CD8-positive, alpha-beta memory T cell (primary cell): ENCODE measurements at regions not wholly inside any gene's neighbourhood (a gene's known extent, or its start where the extent isn't known, plus 50 kb on each side); places are given as distances from the start of the nearest gene placed in this dataset.
A peak's percentile ranks its signal among the peaks of the same experiment; 100 is the strongest.

ENCODE experiments used
- CTCF ChIA-PET: fragments of 350-600 bp; sonication (Branson Sonifier 250); formaldehyde crosslinking; loops from one replicate; lab custom pipeline; 2021; ENCODE audit warnings: antibody characterized with exemption; lab: Charles Lee
- POLR2A ChIA-PET: fragments of 350-600 bp; sonication (Branson Sonifier 250); formaldehyde crosslinking; loops from one replicate; lab custom pipeline; 2021; ENCODE audit warnings: antibody characterized with exemption; lab: Charles Lee
- DNase-seq, 5 donors: peaks; one replicate each; pipeline versions ENCODE4 v3.0.0 to v3.0.0-alpha.2; 2020 to 2022; ENCODE audit warnings: mixed read lengths in 1 of 5
- H3K27ac ChIP-seq: one replicate; pipeline ENCODE4 v1.7.0; 2013; ENCODE audit warnings: low read depth, mild to moderate bottlenecking, low read length, moderate library complexity
- H3K27me3 ChIP-seq: 2 replicates; pipeline ENCODE4 v1.7.0; 2013; ENCODE audit warnings: low read length, mild to moderate bottlenecking; ENCODE audit not compliant: insufficient read depth, poor library complexity, severe bottlenecking
- H3K36me3 ChIP-seq: 2 replicates; pipeline ENCODE4 v1.7.0; 2013; ENCODE audit warnings: mild to moderate bottlenecking, low read length, moderate library complexity; ENCODE audit not compliant: insufficient read depth
- H3K4me1 ChIP-seq: 2 replicates; pipeline ENCODE4 v1.7.0; 2013; ENCODE audit warnings: mild to moderate bottlenecking, low read length, moderate library complexity; ENCODE audit not compliant: insufficient read depth
- H3K4me3 ChIP-seq: 2 replicates; pipeline ENCODE4 v1.7.0; 2013; ENCODE audit warnings: mild to moderate bottlenecking, low read length
- H3K9me3 ChIP-seq: 2 replicates; pipeline ENCODE4 v1.7.0; 2013; ENCODE audit warnings: mild to moderate bottlenecking, low read length
- H3K27ac Mint-ChIP-seq, 8 donors: one replicate each; pipeline ENCODE4 v1.8.0; 2020 to 2021; ENCODE audit warnings: mixed read lengths in 8 of 8, mild to moderate bottlenecking in 6 of 8, inconsistent platforms in 3 of 8, moderate library complexity in 3 of 8
- H3K27me3 Mint-ChIP-seq, 2 donors: one replicate each; pipeline ENCODE4 v1.8.0; 2020 to 2021; ENCODE audit warnings: mixed read lengths in 2 of 2, mild to moderate bottlenecking in 1 of 2, moderate library complexity in 1 of 2
- H3K36me3 Mint-ChIP-seq, 3 donors: one replicate each; pipeline ENCODE4 v1.8.0; 2020 to 2021; ENCODE audit warnings: mixed read lengths in 3 of 3, inconsistent platforms in 1 of 3, mild to moderate bottlenecking in 1 of 3
- H3K4me1 Mint-ChIP-seq, 3 donors: one replicate each; pipeline ENCODE4 v1.8.0; 2020 to 2021; ENCODE audit warnings: mixed read lengths in 3 of 3, inconsistent platforms in 1 of 3, mild to moderate bottlenecking in 1 of 3
- H3K4me3 Mint-ChIP-seq, 7 donors: one replicate each; pipeline ENCODE4 v1.8.0; 2020 to 2021; ENCODE audit warnings: mixed read lengths in 7 of 7, mild to moderate bottlenecking in 6 of 7, moderate library complexity in 4 of 7, inconsistent platforms in 2 of 7
- H3K9me3 Mint-ChIP-seq, 5 donors: one replicate each; pipeline ENCODE4 v1.8.0; 2020 to 2022; ENCODE audit warnings: mixed read lengths in 5 of 5, mild to moderate bottlenecking in 3 of 5, moderate library complexity in 2 of 5, inconsistent platforms in 1 of 5

DNA sequence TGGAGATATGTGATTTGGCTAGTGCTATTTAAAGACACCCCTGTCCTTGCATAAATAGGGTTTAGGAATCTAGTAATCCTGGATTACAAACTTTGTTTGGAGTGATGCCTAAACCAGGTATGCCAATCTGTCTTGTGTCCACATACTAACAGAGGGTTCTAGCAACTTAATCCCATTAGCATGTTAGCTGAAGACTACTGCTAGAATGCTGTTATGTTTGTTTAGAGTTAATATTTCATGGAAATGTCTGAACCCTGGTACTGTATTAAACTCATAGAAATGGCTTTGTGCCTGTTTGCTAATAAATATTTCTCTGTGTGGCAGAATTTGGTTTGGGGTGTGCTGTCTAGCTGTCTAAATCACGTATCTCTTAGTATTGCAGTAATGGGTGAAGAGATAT is 150.8 kb downstream of the PFKFB3 start:
- no peak for DNase-seq
- no peak overlapping the region for H3K27ac Mint-ChIP-seq
- H3K4me1 Mint-ChIP-seq = peaks cover 15 to 21% (median 16%) of the 10 kb centered on the region in 3 donors
- Histone ChIP-seq H3K27ac (no peak overlapping the region), H3K9me3 (no peaks in the 10 kb centered on the region), H3K27me3 (no peaks in the 10 kb centered on the region), H3K4me3 (no peak overlapping the region), H3K36me3 (no peaks in the 10 kb centered on the region), H3K4me1 (peaks cover 5% of the 10 kb centered on the region)
- ChIA-PET CTCF (interaction anchor here (1.9 kb wide), 1 partner anchor 151 kb away, joined by 7 read pairs; the partner anchor contains the start of gene PFKFB3), POLR2A (interaction anchor here (0.9 kb wide), 1 partner anchor 38 kb away, joined by 3 read pairs; no protein-coding TSS in a partner anchor)
- peaks cover 15 to 29% (median 26%) of the 10 kb centered on the region in 5 donors for H3K9me3 Mint-ChIP-seq
- H3K4me3 Mint-ChIP-seq = no peak overlapping the region
- peaks cover 1 to 23% (median 3%) of the 10 kb centered on the region in 3 donors for H3K36me3 Mint-ChIP-seq
- no peaks in the 10 kb centered on the region for H3K27me3 Mint-ChIP-seq

DNA sequence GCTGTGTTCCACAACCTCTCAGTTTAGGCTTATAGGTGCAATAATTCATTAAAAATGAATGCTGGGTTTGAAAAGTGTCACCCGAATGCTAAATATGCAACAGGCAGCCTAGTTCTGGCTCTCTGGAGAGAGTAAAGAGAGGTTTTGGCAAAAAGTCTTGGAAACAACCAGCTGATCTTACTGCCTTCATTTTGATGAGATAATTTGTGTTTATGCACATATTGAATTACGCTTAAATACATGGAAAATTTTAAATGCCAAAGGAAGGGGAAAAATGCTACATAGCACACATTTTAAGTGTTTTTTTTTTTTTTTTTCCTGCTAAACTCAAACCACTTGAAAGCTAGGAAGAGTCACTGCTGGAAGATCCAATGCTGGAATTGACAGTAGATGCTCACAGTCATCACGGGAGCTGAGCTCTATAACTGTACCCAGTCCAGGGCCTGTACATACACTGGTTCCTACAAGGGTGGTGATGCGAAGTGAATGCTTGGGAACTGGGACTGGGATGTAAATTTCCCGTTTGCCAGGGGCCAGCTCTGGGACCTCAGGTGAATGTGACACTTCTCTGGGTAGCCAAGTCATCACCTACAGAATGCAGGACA is 151.5 kb downstream of the PFKFB3 start:
- no peak for DNase-seq
- ChIA-PET POLR2A (interaction anchor here (0.9 kb wide), 1 partner anchor 37 kb away, joined by 3 read pairs; no protein-coding TSS in a partner anchor), CTCF (interaction anchor here (1.9 kb wide), 1 partner anchor 152 kb away, joined by 7 read pairs; the partner anchor contains the start of gene PFKFB3)
- Histone ChIP-seq H3K27ac (no peak overlapping the region), H3K4me1 (no peaks in the 10 kb centered on the region), H3K9me3 (no peaks in the 10 kb centered on the region), H3K4me3 (no peak overlapping the region), H3K27me3 (no peaks in the 10 kb centered on the region), H3K36me3 (no peaks in the 10 kb centered on the region)
- peaks cover 10 to 15% (median 11%) of the 10 kb centered on the region in 3 donors for H3K4me1 Mint-ChIP-seq
- no peak overlapping the region for H3K27ac Mint-ChIP-seq
- H3K27me3 Mint-ChIP-seq = no peaks in the 10 kb centered on the region
- H3K36me3 Mint-ChIP-seq = peaks cover 1 to 29% (median 9%) of the 10 kb centered on the region in 3 donors
- H3K9me3 Mint-ChIP-seq = peaks cover 15 to 34% (median 28%) of the 10 kb centered on the region in 5 donors
- H3K4me3 Mint-ChIP-seq = no peak overlapping the region

DNA sequence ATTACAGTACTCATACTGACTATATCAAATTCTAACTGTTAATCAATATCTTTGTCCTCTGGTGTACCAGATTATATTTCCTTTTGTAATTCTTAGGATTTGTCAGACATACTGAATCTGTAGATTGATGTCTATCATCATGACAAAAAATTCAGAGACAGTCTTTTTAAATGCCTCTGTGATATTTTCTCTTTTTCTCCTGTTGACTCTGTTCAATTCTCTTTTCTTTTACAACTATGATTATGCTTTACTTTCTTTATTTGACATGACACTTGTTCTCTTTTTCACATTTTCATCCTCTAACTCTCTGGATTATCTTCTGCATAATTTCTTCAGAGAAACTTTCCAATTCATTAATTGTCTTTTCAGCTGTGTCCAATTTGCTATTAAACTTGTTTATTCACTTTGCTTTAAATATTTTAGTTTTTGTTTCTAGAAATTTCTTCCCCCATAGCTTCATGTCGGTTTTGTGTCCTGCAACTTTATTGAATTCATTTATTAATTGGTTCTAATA is 153.6 kb downstream of the PFKFB3 start:
- CTCF ChIA-PET = interaction anchor here (0.8 kb wide), 1 partner anchor 81 kb away, joined by 3 read pairs; no protein-coding TSS in a partner anchor
- Histone ChIP-seq H3K4me3 (no peak overlapping the region), H3K36me3 (no peaks in the 10 kb centered on the region), H3K27ac (no peak overlapping the region), H3K27me3 (no peaks in the 10 kb centered on the region), H3K4me1 (no peaks in the 10 kb centered on the region), H3K9me3 (no peaks in the 10 kb centered on the region)
- POLR2A ChIA-PET = no interaction called here
- peaks cover 18 to 42% (median 37%) of the 10 kb centered on the region in 5 donors for H3K9me3 Mint-ChIP-seq
- peaks cover 4 to 44% (median 12%) of the 10 kb centered on the region in 3 donors for H3K36me3 Mint-ChIP-seq
- DNase-seq = no peak
- H3K27ac Mint-ChIP-seq = no peak overlapping the region
- no peaks in the 10 kb centered on the region for H3K27me3 Mint-ChIP-seq
- H3K4me3 Mint-ChIP-seq = no peak overlapping the region
- no peaks in the 10 kb centered on the region for H3K4me1 Mint-ChIP-seq

DNA sequence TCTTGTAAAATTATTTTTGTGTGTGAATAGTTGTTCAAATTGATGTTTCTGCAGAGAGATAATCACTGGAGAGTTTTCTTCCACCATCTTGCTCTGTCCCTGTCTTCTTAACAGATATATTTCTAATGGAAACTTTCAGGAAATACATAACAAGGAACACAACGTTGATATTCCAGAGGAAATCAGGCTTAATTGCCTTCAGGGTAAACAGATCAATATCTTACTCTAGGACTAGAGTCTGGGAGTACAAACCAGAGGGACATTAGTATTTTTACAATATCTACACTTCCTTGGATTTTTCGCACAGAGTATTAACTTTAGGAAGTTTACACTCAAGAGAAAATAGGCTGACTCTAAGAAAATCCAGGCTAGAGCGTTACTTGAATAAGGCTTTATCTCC is 159.1 kb downstream of the PFKFB3 start:
- POLR2A ChIA-PET = no interaction called here
- Mint-ChIP-seq H3K4me1 (no peaks in the 10 kb centered on the region), H3K27ac (peak overlapping the region in 1 of 8 donors; percentile 21)

DNA sequence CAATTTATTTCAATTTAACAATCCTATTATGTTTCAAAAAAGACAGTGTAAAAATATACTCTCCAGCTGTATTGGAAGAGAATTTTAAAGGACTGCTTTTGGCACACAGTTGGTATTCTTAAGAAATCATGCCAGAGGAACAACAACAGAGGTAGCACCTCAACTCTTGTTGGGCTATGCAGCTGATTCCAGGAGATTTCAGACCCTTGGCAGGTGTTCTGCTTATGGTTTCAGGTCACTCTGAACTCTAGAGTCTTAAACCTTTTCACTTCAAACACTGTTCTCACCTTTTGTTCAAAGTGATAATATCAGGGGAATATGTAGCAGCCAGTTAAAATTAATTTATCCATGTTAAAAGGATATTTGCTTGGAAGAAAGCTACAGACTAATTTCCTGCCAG is 160.1 kb downstream of the PFKFB3 start:
- H3K9me3 Mint-ChIP-seq = peaks cover 2 to 18% (median 15%) of the 10 kb centered on the region in 5 donors
- Histone ChIP-seq H3K4me1 (no peaks in the 10 kb centered on the region), H3K9me3 (no peaks in the 10 kb centered on the region), H3K4me3 (no peak overlapping the region), H3K27ac (no peak overlapping the region), H3K27me3 (no peaks in the 10 kb centered on the region), H3K36me3 (no peaks in the 10 kb centered on the region)
- no peak overlapping the region for H3K27ac Mint-ChIP-seq
- H3K4me3 Mint-ChIP-seq = no peak overlapping the region
- no peak for DNase-seq
- ChIA-PET POLR2A (no interaction called here), CTCF (no interaction called here)
- peaks cover 5 to 37% (median 16%) of the 10 kb centered on the region in 3 donors for H3K36me3 Mint-ChIP-seq
- H3K4me1 Mint-ChIP-seq = no peaks in the 10 kb centered on the region
- H3K27me3 Mint-ChIP-seq = peaks cover 0 to under 1% of the 10 kb centered on the region in 2 donors

More for the DNA sequence above, 159.1 kb downstream of the PFKFB3 start:
- H3K27me3 ChIP-seq = no peaks in the 10 kb centered on the region
- no peaks in the 10 kb centered on the region for H3K36me3 ChIP-seq
- Mint-ChIP-seq H3K36me3 (peaks cover 5 to 40% (median 16%) of the 10 kb centered on the region in 3 donors), H3K9me3 (peaks cover 5 to 26% (median 19%) of the 10 kb centered on the region in 5 donors), H3K27me3 (no peaks in the 10 kb centered on the region), H3K4me3 (no peak overlapping the region)
- CTCF ChIA-PET = no interaction called here
- DNase-seq = no peak
- H3K27ac ChIP-seq = no peak overlapping the region
- H3K4me3 ChIP-seq = no peak overlapping the region
- no peaks in the 10 kb centered on the region for H3K9me3 ChIP-seq
- H3K4me1 ChIP-seq = no peaks in the 10 kb centered on the region

DNA sequence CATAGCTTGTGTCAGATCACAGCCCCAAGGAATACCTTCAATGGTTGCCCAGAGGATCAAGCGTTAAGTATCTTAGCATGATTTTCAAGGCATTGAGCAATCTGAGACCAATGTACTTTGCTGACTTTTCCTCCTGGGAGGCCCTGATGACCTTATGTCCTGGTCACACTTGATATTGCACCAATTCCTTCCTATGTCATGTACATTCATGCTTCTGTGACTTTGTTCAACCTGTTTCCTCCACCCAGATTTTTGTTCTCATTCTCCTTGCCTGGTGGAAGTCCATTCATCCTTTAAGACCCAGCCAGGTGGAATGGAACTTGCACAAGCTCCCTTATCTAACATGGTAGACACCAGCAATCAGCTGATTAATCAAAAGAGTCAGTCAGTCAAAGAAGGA is 160.8 kb downstream of the PFKFB3 start:
- H3K27me3 Mint-ChIP-seq = peaks cover 0 to 4% of the 10 kb centered on the region in 2 donors
- no peak for DNase-seq
- no peaks in the 10 kb centered on the region for H3K4me1 ChIP-seq
- no peak overlapping the region for H3K27ac Mint-ChIP-seq
- H3K36me3 Mint-ChIP-seq = peaks cover 5 to 31% (median 12%) of the 10 kb centered on the region in 3 donors
- no peak overlapping the region for H3K27ac ChIP-seq
- ChIA-PET CTCF (no interaction called here), POLR2A (no interaction called here)
- no peaks in the 10 kb centered on the region for H3K4me1 Mint-ChIP-seq
- no peaks in the 10 kb centered on the region for H3K9me3 ChIP-seq
- no peak overlapping the region for H3K4me3 ChIP-seq
- no peaks in the 10 kb centered on the region for H3K27me3 ChIP-seq
- H3K36me3 ChIP-seq = no peaks in the 10 kb centered on the region
- peaks cover 2 to 14% (median 11%) of the 10 kb centered on the region in 5 donors for H3K9me3 Mint-ChIP-seq
- H3K4me3 Mint-ChIP-seq = no peak overlapping the region

DNA sequence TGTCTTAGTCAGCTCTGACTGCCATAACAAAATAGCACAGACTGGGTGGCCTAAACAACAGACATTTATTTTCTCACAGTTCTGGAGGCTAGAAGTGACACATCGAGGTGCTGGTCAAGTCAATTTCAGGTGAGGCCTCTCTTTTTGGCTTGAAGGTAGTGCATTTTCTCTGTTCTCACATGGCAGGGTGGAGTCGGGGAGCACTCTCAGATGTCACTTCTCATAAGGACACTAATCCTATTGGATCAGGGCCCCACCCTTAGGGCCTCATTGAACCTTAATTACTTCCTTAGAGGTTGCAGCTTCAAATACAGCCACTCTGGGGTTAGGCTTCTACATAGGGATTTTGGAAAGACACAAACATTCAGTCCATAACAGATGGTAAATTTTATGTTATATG is 161.6 kb downstream of the PFKFB3 start:
- H3K36me3 Mint-ChIP-seq = peaks cover 5 to 25% (median 6%) of the 10 kb centered on the region in 3 donors
- H3K4me3 Mint-ChIP-seq = no peak overlapping the region
- ChIA-PET CTCF (no interaction called here), POLR2A (no interaction called here)
- no peak overlapping the region for H3K27ac Mint-ChIP-seq
- no peaks in the 10 kb centered on the region for H3K36me3 ChIP-seq
- H3K4me3 ChIP-seq = no peak overlapping the region
- H3K27ac ChIP-seq = no peak overlapping the region
- H3K9me3 ChIP-seq = no peaks in the 10 kb centered on the region
- H3K9me3 Mint-ChIP-seq = peaks cover 2 to 10% (median 9%) of the 10 kb centered on the region in 5 donors
- DNase-seq = no peak
- no peaks in the 10 kb centered on the region for H3K27me3 ChIP-seq
- H3K4me1 ChIP-seq = no peaks in the 10 kb centered on the region
- H3K27me3 Mint-ChIP-seq = peaks cover 0 to 4% of the 10 kb centered on the region in 2 donors
- no peaks in the 10 kb centered on the region for H3K4me1 Mint-ChIP-seq

DNA sequence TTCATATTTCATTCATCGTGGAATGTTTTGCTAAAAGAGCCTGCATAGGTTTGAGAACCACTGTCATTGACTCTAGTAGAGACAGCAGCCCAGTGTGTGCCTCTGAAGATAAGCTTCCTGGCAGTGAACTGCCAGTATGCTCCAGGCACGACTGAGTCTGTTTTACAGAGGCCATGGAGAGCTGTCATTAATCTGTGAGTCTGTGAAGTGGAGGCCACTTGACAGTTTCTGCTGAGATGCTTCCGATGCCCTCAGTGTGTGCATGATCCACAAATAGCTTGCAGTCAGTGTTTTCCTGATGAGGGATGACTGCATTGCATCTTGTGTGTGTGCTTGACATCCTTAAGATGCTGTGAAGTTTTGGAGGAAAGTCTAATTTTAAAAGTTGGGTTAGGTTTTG is 162.2 kb downstream of the PFKFB3 start:
- H3K27me3 ChIP-seq = no peaks in the 10 kb centered on the region
- Mint-ChIP-seq H3K4me1 (no peaks in the 10 kb centered on the region), H3K27ac (no peak overlapping the region), H3K4me3 (no peak overlapping the region), H3K9me3 (peaks cover 2 to 10% (median 9%) of the 10 kb centered on the region in 5 donors), H3K27me3 (peaks cover 0 to 4% of the 10 kb centered on the region in 2 donors), H3K36me3 (peaks cover 5 to 22% (median 6%) of the 10 kb centered on the region in 3 donors)
- POLR2A ChIA-PET = no interaction called here
- no peak overlapping the region for H3K27ac ChIP-seq
- no peaks in the 10 kb centered on the region for H3K36me3 ChIP-seq
- no peak for DNase-seq
- H3K4me3 ChIP-seq = no peak overlapping the region
- CTCF ChIA-PET = interaction anchor here (1.9 kb wide), 1 partner anchor 17 kb away, joined by 5 read pairs; no protein-coding TSS in a partner anchor
- no peaks in the 10 kb centered on the region for H3K4me1 ChIP-seq
- H3K9me3 ChIP-seq = no peaks in the 10 kb centered on the region
